ENCODE measurements at regions not wholly inside any gene's neighbourhood (a gene's known extent, or its start where the extent isn't known, plus 50 kb on each side); places are given as distances from the start of the nearest gene placed in this dataset.

GRCh38 chr2:220674033-220674432, 898.1 kb downstream of the EPHA4 start:
- no CpG with 5 or more reads among the region's 3 CpGs for WGBS (ENCODE audit: extremely low coverage, insufficient read length, low lambda C conversion rate)
- Histone ChIP-seq H4K91ac (ENCODE audit: insufficient read length, low read depth, low read length) (no peak overlapping the region), H3K18ac (ENCODE audit: insufficient read length, low read depth, low read length) (no peak overlapping the region), H3K14ac (ENCODE audit: insufficient read depth, low read length) (no peak overlapping the region), H3K79me1 (ENCODE audit: insufficient read depth, low read depth, low read length, poor library complexity, severe bottlenecking) (no peaks in the 10 kb centered on the region), H3K27ac (ENCODE audit: insufficient read length, low read depth, low read length) (no peak overlapping the region), H2BK20ac (ENCODE audit: low read depth, low read length, poor library complexity, severe bottlenecking) (no peak overlapping the region), H3K4me2 (ENCODE audit: insufficient read depth, insufficient read length, low read length) (no peak overlapping the region), H2AK5ac (ENCODE audit: insufficient read length, low read length) (no peak overlapping the region), H3K23ac (ENCODE audit: insufficient read length, low read depth, low read length) (no peak overlapping the region), H3K56ac (ENCODE audit: insufficient read length, low read depth, low read length) (no peak overlapping the region), H3K9me3 (ENCODE audit: control insufficient read depth, low read depth, low read length) (no peaks in the 10 kb centered on the region), H3K4ac (ENCODE audit: low read depth, low read length) (no peak overlapping the region), H3K23me2 (ENCODE audit: insufficient read length, low read depth, low read length, poor library complexity, severe bottlenecking) (no peaks in the 10 kb centered on the region), H4K8ac (replicated peaks; ENCODE audit: insufficient read length, low read depth, low read length) (no peak overlapping the region), H3K79me2 (ENCODE audit: insufficient read depth, low read length) (no peaks in the 10 kb centered on the region), H2AFZ (ENCODE audit: low read length) (no peak overlapping the region), H2BK15ac (ENCODE audit: low read depth, low read length) (no peak overlapping the region), H2BK5ac (ENCODE audit: insufficient read length, low read length) (no peak overlapping the region), H3T11ph (ENCODE audit: low read length) (no peak overlapping the region), H3K9ac (ENCODE audit: extremely low read depth, insufficient read length, low read length) (no peak overlapping the region), H4K20me1 (ENCODE audit: control insufficient read depth, insufficient read depth, insufficient read length) (no peaks in the 10 kb centered on the region), H2BK120ac (ENCODE audit: low read depth, low read length, poor library complexity, severe bottlenecking) (no peak overlapping the region), H3K4me1 (ENCODE audit: insufficient read depth, low read length) (no peaks in the 10 kb centered on the region), H4K5ac (ENCODE audit: insufficient read length, low read depth, low read length) (no peak overlapping the region), H2BK12ac (ENCODE audit: insufficient read length, low read depth, low read length) (no peak overlapping the region), H3K27me3 (ENCODE audit: insufficient read depth, low read length) (no peaks in the 10 kb centered on the region)
- Mint-ChIP-seq H3K9me3 (peaks cover 5 to 6% of the 10 kb centered on the region in 2 experiments; a peak in 3 of 5 replicates), H3K36me3 (ENCODE audit: insufficient read depth in 1 of 3, low read depth in 3 of 3) (peaks cover 0 to 7% (median 3%) of the 10 kb centered on the region in 3 experiments; a peak in 5 of 7 replicates), H3K27me3 (ENCODE audit: low read depth) (no peaks in the 10 kb centered on the region), H3K4me3 (no peak overlapping the region), H3K4me1 (peaks cover 0 to 6% of the 10 kb centered on the region in 2 experiments; a peak in 3 of 4 replicates), H3K27ac (no peak overlapping the region)
- DNase-seq, result no peak
- TF ChIP-seq CTCF (conservative IDR thresholded peaks at IDR 0.05), result peak; percentile 52; the same call in 2 of the 3 replicates
